ENCODE measurements at regions not wholly inside any gene's neighbourhood (a gene's known extent, or its start where the extent isn't known, plus 50 kb on each side); places are given as distances from the start of the nearest gene placed in this dataset.

DNA sequence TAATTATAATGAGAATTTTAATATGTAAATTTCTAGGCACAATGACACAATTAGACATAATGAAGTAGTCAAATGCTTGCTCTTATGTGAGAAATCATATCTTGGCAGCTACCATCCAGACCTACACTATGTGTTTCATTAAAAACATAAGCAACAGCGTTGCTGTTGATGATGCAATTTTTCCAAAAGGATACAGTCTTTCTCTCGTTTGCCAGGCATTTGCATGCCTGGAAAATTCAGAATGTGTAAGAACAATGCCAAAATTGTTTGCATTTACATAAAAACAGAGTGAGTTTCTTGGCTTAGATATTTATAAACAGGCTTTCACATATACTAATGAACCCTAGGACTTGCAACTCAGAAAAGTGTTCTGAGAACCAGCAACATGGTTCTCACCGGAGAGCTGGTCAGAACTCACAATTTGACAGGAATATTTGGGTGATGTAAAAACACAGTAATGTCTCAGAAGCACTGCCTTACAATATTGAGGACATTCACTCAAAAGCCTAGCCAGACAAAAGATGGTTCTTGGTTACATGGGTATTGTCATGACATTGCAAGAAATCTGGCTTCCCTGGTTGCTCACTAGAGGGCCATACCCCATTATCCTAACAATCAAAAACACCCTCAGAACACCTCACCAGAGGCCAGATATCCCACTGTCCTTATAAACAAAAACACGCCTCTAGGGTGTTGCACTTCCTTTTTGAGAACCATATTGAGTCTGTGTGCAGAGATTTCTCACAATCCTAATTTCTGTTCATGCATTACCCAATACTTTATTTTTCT lies 1029.0 kb upstream of the AGA start:
- no peaks in the 10 kb centered on the region for H3K36me3 Mint-ChIP-seq
- H3K4me1 Mint-ChIP-seq = no peaks in the 10 kb centered on the region
- no peak overlapping the region for H3K4me3 Mint-ChIP-seq
- Histone ChIP-seq H3K4me3 (ENCODE audit: low read depth, low read length) (no peak overlapping the region), H3K4me1 (ENCODE audit: control insufficient read depth, insufficient read depth, low read length, poor library complexity, severe bottlenecking) (no peaks in the 10 kb centered on the region), H3K27me3 (ENCODE audit: control insufficient read depth, insufficient read depth, low read length) (no peaks in the 10 kb centered on the region), H3K36me3 (ENCODE audit: control insufficient read depth, insufficient read depth, low read length) (no peaks in the 10 kb centered on the region), H3K27ac (ENCODE audit: insufficient read depth, low read length, poor library complexity, severe bottlenecking) (no peak overlapping the region), H3K9me3 (ENCODE audit: control insufficient read depth in 2 of 2, low read length in 2 of 2) (peaks cover 0 to 3% of the 10 kb centered on the region in 2 experiments)
- no peaks in the 10 kb centered on the region for H3K27me3 Mint-ChIP-seq
- ATAC-seq (ENCODE audit: low read depth in 2 of 2) = no peak
- H3K9me3 Mint-ChIP-seq = peaks cover 0 to 7% (median 2%) of the 10 kb centered on the region in 7 donors
- no peak overlapping the region for H3K27ac Mint-ChIP-seq
- DNase-seq = no peak

DNA sequence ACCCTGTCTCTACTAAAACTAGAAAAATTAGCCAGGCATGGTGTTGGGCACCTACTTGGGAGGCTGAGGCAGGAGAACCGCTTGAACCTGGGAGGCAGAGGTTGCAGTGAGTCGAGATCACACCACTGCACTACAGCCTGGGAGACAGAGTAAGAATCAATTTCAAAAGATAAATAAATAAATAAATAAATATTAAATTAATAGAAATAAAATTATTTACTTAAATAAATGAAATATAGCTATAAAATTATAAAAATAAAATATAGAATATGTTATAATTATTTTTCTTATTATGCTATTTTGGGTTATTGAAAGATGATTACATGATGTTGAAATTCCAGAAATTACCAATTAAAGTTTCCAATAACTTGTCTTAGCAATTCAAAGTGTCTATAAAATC lies 1029.8 kb upstream of the AGA start:
- peaks cover 0 to 7% (median 2%) of the 10 kb centered on the region in 7 donors for H3K9me3 Mint-ChIP-seq
- Histone ChIP-seq H3K4me3 (ENCODE audit: low read depth, low read length) (no peak overlapping the region), H3K4me1 (ENCODE audit: control insufficient read depth, insufficient read depth, low read length, poor library complexity, severe bottlenecking) (no peaks in the 10 kb centered on the region), H3K9me3 (ENCODE audit: control insufficient read depth in 2 of 2, low read length in 2 of 2) (peaks cover 0 to 3% of the 10 kb centered on the region in 2 experiments), H3K27me3 (ENCODE audit: control insufficient read depth, insufficient read depth, low read length) (no peaks in the 10 kb centered on the region), H3K36me3 (ENCODE audit: control insufficient read depth, insufficient read depth, low read length) (no peaks in the 10 kb centered on the region), H3K27ac (ENCODE audit: insufficient read depth, low read length, poor library complexity, severe bottlenecking) (no peak overlapping the region)
- H3K36me3 Mint-ChIP-seq = no peaks in the 10 kb centered on the region
- DNase-seq (no peak), ATAC-seq (ENCODE audit: low read depth in 2 of 2) (no peak)
- H3K4me1 Mint-ChIP-seq = no peaks in the 10 kb centered on the region
- no peak overlapping the region for H3K27ac Mint-ChIP-seq
- no peaks in the 10 kb centered on the region for H3K27me3 Mint-ChIP-seq
- no peak overlapping the region for H3K4me3 Mint-ChIP-seq

DNA sequence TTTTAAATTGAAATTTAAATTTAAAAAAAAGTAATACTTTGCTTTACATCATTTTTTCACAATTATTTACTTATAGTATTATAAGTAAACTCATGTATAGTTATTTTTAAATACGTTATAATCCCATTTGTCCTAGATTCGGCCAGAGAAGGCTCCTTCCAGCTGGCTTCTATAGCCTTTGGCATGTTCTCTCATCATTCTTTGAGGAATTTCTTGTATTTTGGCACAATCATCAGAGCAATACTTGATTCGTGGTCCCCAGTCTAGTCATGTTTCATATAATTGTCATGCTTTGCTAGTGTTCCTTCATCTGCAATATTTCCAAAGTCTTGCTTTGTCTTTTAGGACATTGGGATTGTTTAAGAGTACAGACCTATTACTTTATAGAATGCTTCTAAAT lies 1037.9 kb upstream of the AGA start:
- Histone ChIP-seq H3K4me3 (ENCODE audit: low read depth, low read length) (no peak overlapping the region), H3K27me3 (ENCODE audit: control insufficient read depth, insufficient read depth, low read length) (no peaks in the 10 kb centered on the region), H3K27ac (ENCODE audit: insufficient read depth, low read length, poor library complexity, severe bottlenecking) (no peak overlapping the region), H3K4me1 (ENCODE audit: control insufficient read depth, insufficient read depth, low read length, poor library complexity, severe bottlenecking) (no peaks in the 10 kb centered on the region), H3K9me3 (ENCODE audit: control insufficient read depth in 2 of 2, low read length in 2 of 2) (no peaks in the 10 kb centered on the region), H3K36me3 (ENCODE audit: control insufficient read depth, insufficient read depth, low read length) (no peaks in the 10 kb centered on the region)
- Mint-ChIP-seq H3K4me1 (no peaks in the 10 kb centered on the region), H3K27me3 (no peaks in the 10 kb centered on the region), H3K27ac (no peak overlapping the region), H3K9me3 (peaks cover 0 to 12% (median 3%) of the 10 kb centered on the region in 7 donors), H3K36me3 (no peaks in the 10 kb centered on the region), H3K4me3 (no peak overlapping the region)
- ATAC-seq (ENCODE audit: low read depth in 2 of 2) (no peak), DNase-seq (no peak)

DNA sequence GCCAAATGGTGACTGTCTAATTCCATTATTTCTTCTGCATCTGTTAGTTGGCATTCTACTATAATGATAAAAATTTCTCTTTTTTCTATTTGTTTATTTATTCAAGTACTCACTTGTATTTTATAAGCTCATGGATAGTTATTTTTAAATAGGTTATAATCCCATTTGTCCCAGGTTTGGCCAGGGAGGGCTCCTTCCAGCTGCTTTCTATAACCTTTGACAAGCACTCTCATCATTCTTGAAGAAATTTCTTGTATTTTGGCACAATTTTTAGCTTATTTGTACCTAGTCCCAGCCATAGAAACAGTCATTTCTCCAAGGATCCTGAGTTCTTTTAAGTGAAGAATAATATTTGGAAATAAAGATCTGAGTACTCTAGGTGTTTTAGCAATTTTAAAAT lies 1038.6 kb upstream of the AGA start:
- no peak overlapping the region for H3K4me3 Mint-ChIP-seq
- no peak overlapping the region for H3K4me3 ChIP-seq (ENCODE audit: low read depth, low read length)
- no peak overlapping the region for H3K27ac ChIP-seq (ENCODE audit: insufficient read depth, low read length, poor library complexity, severe bottlenecking)
- H3K9me3 Mint-ChIP-seq = peaks cover 0 to 12% (median 3%) of the 10 kb centered on the region in 7 donors
- H3K27ac Mint-ChIP-seq = no peak overlapping the region
- H3K27me3 Mint-ChIP-seq = no peaks in the 10 kb centered on the region
- H3K4me1 Mint-ChIP-seq = no peaks in the 10 kb centered on the region
- H3K27me3 ChIP-seq (ENCODE audit: control insufficient read depth, insufficient read depth, low read length) = no peaks in the 10 kb centered on the region
- no peak for ATAC-seq (ENCODE audit: low read depth in 2 of 2)
- no peak for DNase-seq
- H3K4me1 ChIP-seq (ENCODE audit: control insufficient read depth, insufficient read depth, low read length, poor library complexity, severe bottlenecking) = no peaks in the 10 kb centered on the region
- H3K36me3 Mint-ChIP-seq = no peaks in the 10 kb centered on the region
- H3K9me3 ChIP-seq (ENCODE audit: control insufficient read depth in 2 of 2, low read length in 2 of 2) = no peaks in the 10 kb centered on the region
- no peaks in the 10 kb centered on the region for H3K36me3 ChIP-seq (ENCODE audit: control insufficient read depth, insufficient read depth, low read length)

DNA sequence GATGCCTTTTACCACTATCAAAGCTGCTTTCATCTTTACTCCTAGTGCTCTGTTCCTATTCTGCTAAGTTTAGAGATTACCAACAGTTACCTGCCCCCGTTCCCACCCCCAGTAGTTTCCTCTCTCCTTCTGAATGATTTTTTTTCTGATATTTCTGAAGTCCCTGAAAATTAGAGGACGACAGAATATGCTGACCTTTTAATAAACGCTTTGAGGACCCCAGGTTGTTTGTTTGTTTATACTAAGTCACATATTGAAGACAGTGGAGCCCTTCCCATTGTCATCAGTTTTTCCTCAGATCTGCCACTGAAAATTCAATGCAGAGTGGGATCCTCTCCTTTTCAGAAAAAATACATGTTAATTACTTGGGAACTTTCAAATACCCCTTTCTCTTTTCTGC lies 1039.3 kb upstream of the AGA start:
- ATAC-seq (ENCODE audit: low read depth in 2 of 2) = no peak
- Histone ChIP-seq H3K4me3 (ENCODE audit: low read depth, low read length) (no peak overlapping the region), H3K36me3 (ENCODE audit: control insufficient read depth, insufficient read depth, low read length) (no peaks in the 10 kb centered on the region), H3K27me3 (ENCODE audit: control insufficient read depth, insufficient read depth, low read length) (no peaks in the 10 kb centered on the region), H3K9me3 (ENCODE audit: control insufficient read depth in 2 of 2, low read length in 2 of 2) (no peaks in the 10 kb centered on the region), H3K27ac (ENCODE audit: insufficient read depth, low read length, poor library complexity, severe bottlenecking) (no peak overlapping the region), H3K4me1 (ENCODE audit: control insufficient read depth, insufficient read depth, low read length, poor library complexity, severe bottlenecking) (no peaks in the 10 kb centered on the region)
- H3K27me3 Mint-ChIP-seq = no peaks in the 10 kb centered on the region
- H3K9me3 Mint-ChIP-seq = peaks cover 0 to 12% (median 3%) of the 10 kb centered on the region in 7 donors
- no peak overlapping the region for H3K4me3 Mint-ChIP-seq
- DNase-seq = no peak
- no peak overlapping the region for H3K27ac Mint-ChIP-seq
- no peaks in the 10 kb centered on the region for H3K36me3 Mint-ChIP-seq
- no peaks in the 10 kb centered on the region for H3K4me1 Mint-ChIP-seq

DNA sequence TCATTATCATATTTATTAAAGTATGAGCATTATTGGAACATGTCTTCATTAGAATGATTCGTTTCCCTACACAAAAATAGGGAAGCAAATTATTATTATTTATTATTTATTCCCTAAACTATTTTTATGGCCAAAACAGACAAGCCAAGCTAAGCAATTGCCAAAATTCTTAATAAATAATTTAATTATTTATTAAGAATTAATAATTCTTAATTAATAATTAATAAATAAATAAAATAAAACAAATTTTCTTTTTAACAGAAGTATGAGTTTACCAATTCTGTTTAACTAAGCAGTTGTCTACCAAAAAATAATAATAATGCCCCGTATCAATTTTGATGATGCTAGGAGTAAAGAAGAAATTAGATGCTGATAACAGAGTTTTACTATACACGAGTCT lies 1080.8 kb upstream of the AGA start:
- Mint-ChIP-seq H3K27me3 (no peaks in the 10 kb centered on the region), H3K9me3 (peaks cover 0 to 8% (median 4%) of the 10 kb centered on the region in 7 donors), H3K27ac (no peak overlapping the region), H3K4me3 (no peak overlapping the region), H3K36me3 (no peaks in the 10 kb centered on the region), H3K4me1 (no peaks in the 10 kb centered on the region)
- Histone ChIP-seq H3K27ac (ENCODE audit: insufficient read depth, low read length, poor library complexity, severe bottlenecking) (no peak overlapping the region), H3K4me3 (ENCODE audit: low read depth, low read length) (no peak overlapping the region), H3K36me3 (ENCODE audit: control insufficient read depth, insufficient read depth, low read length) (no peaks in the 10 kb centered on the region), H3K27me3 (ENCODE audit: control insufficient read depth, insufficient read depth, low read length) (no peaks in the 10 kb centered on the region), H3K4me1 (ENCODE audit: control insufficient read depth, insufficient read depth, low read length, poor library complexity, severe bottlenecking) (no peaks in the 10 kb centered on the region), H3K9me3 (ENCODE audit: control insufficient read depth in 2 of 2, low read length in 2 of 2) (peaks cover 0 to 6% of the 10 kb centered on the region in 2 experiments)
- ATAC-seq (ENCODE audit: low read depth in 2 of 2) (no peak), DNase-seq (no peak)

DNA sequence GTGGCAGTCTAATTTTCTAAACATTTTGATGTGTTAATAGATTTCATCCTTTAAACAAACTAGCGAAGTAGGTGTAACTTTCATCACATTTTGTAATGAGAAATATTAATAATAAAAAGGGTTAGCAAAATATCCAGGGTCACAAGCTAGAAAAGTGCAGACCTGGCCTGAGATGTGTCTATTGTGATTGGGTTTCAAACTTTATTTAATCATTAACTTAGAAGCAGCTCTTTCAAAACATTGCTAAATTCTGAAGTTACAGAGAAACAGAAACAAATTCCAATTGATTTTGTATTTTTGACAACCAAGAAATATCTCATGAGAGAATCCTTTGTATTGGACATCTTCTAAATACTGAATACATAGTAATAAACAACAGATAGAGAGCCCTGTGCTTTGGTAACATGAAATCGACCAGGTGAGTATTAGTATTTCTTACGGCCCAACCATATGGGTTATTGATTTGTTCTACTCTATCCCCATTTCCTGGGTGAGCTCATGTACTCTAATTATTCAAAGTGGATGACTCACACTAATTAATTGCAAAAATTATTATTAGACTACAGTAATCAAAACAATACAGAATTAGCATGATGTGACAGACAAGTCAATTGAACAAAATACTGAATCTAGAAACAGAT lies 1093.8 kb upstream of the AGA start:
- Mint-ChIP-seq H3K4me1 (no peaks in the 10 kb centered on the region), H3K36me3 (no peaks in the 10 kb centered on the region), H3K27ac (no peak overlapping the region), H3K9me3 (peaks cover 0 to 25% (median 10%) of the 10 kb centered on the region in 7 donors), H3K4me3 (no peak overlapping the region), H3K27me3 (no peaks in the 10 kb centered on the region)
- H3K4me1 ChIP-seq (ENCODE audit: control insufficient read depth, insufficient read depth, low read length, poor library complexity, severe bottlenecking) = no peaks in the 10 kb centered on the region
- no peaks in the 10 kb centered on the region for H3K27me3 ChIP-seq (ENCODE audit: control insufficient read depth, insufficient read depth, low read length)
- no peaks in the 10 kb centered on the region for H3K9me3 ChIP-seq (ENCODE audit: control insufficient read depth in 2 of 2, low read length in 2 of 2)
- no peaks in the 10 kb centered on the region for H3K36me3 ChIP-seq (ENCODE audit: control insufficient read depth, insufficient read depth, low read length)
- DNase-seq (no peak), ATAC-seq (ENCODE audit: low read depth in 2 of 2) (no peak)
- H3K27ac ChIP-seq (ENCODE audit: insufficient read depth, low read length, poor library complexity, severe bottlenecking) = no peak overlapping the region
- H3K4me3 ChIP-seq (ENCODE audit: low read depth, low read length) = no peak overlapping the region

DNA sequence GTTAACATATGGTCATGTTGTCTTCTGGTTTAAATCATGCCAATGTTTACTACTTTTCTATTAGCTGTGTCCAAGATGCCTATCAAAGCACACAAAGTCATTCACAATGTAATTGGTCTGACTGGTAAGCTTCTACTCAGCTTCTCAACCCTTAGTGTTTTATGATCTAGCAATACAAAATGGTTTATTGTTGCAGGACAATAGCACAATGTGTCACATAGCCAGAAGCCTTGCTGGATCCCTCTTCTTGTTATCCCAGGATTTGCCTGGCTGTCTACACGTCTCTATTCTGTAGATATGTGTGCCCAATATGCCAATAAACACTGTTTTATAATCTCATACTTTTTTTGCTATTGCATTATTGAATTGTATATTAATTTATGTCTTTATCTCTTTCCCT lies 1111.0 kb upstream of the AGA start:
- no peaks in the 10 kb centered on the region for H3K36me3 Mint-ChIP-seq
- H3K27ac Mint-ChIP-seq = no peak overlapping the region
- Histone ChIP-seq H3K9me3 (ENCODE audit: control insufficient read depth in 2 of 2, low read length in 2 of 2) (no peaks in the 10 kb centered on the region), H3K36me3 (ENCODE audit: control insufficient read depth, insufficient read depth, low read length) (no peaks in the 10 kb centered on the region), H3K4me3 (ENCODE audit: low read depth, low read length) (no peak overlapping the region), H3K27ac (ENCODE audit: insufficient read depth, low read length, poor library complexity, severe bottlenecking) (no peak overlapping the region), H3K27me3 (ENCODE audit: control insufficient read depth, insufficient read depth, low read length) (no peaks in the 10 kb centered on the region), H3K4me1 (ENCODE audit: control insufficient read depth, insufficient read depth, low read length, poor library complexity, severe bottlenecking) (no peaks in the 10 kb centered on the region)
- H3K27me3 Mint-ChIP-seq = no peaks in the 10 kb centered on the region
- peaks cover 0 to 22% (median 4%) of the 10 kb centered on the region in 7 donors for H3K9me3 Mint-ChIP-seq
- ATAC-seq (ENCODE audit: low read depth in 2 of 2) (no peak), DNase-seq (no peak)
- H3K4me1 Mint-ChIP-seq = no peaks in the 10 kb centered on the region
- H3K4me3 Mint-ChIP-seq = no peak overlapping the region
